Effector memory CD4-positive, alpha-beta T cell (primary cell): ENCODE measurements at regions not wholly inside any gene's neighbourhood (a gene's known extent, or its start where the extent isn't known, plus 50 kb on each side); places are given as distances from the start of the nearest gene placed in this dataset.
"Not testable (repeated sequence)": the region's sequence is repeated elsewhere in the genome, so short reads cannot be mapped to it uniquely, and the experiment has no call there.

Experiments used
- DNase-seq, 3 donors: peaks; one replicate each; pipeline ENCODE4 v3.0.0-alpha.2; 2020
- H3K27ac ChIP-seq: 2 replicates; pipeline ENCODE4 v1.7.0; 2013; ENCODE audit warnings: mild to moderate bottlenecking, low read length, moderate library complexity; ENCODE audit not compliant: insufficient read depth, poor library complexity, severe bottlenecking
- H3K27me3 ChIP-seq: replicated peaks from 2 replicates; pipeline ENCODE4 v1.7.0; 2013; ENCODE audit warnings: mild to moderate bottlenecking, low read length; ENCODE audit not compliant: insufficient read depth, control insufficient read depth, poor library complexity, severe bottlenecking
- H3K36me3 ChIP-seq: 2 replicates; pipeline ENCODE4 v1.7.0; 2013; ENCODE audit warnings: mild to moderate bottlenecking, low read length, moderate library complexity; ENCODE audit not compliant: control insufficient read depth, insufficient read depth
- H3K4me1 ChIP-seq: 2 replicates; pipeline ENCODE4 v1.7.0; 2013; ENCODE audit warnings: low read length, mild to moderate bottlenecking; ENCODE audit not compliant: control insufficient read depth, insufficient read depth, poor library complexity, severe bottlenecking
- H3K4me3 ChIP-seq: 2 replicates; pipeline ENCODE4 v1.7.0; 2013; ENCODE audit warnings: low read length, low read depth, mild to moderate bottlenecking; ENCODE audit not compliant: insufficient read depth, poor library complexity, severe bottlenecking
- H3K9me3 ChIP-seq: 2 replicates; pipeline ENCODE4 v1.7.0; 2013; ENCODE audit warnings: mild to moderate bottlenecking, low read length, moderate library complexity; ENCODE audit not compliant: control insufficient read depth

DNA sequence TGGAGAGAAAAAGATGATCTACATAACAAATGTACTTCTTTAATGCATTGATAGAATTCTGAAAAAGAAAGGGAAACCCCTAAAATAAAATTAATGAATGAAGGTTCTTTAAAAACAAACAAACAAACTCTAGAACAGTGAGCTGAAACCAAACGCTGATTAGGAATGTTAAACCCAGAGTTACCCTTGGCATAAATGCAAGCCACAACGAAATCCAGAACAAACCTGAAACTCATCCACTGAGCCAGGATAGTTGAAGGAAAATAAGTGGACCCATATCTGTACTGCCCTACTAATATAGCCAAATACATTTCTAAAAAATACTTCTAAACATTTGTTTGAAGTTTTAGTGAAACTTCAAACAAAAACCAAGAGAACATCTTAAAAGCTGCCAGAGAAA, 505.3 kb downstream of the TTLL7 start:
- no peaks in the 10 kb centered on the region for H3K27me3 ChIP-seq
- no peak for DNase-seq
- no peaks in the 10 kb centered on the region for H3K36me3 ChIP-seq
- no peaks in the 10 kb centered on the region for H3K4me1 ChIP-seq
- no peak overlapping the region for H3K27ac ChIP-seq
- H3K9me3 ChIP-seq, result no peaks in the 10 kb centered on the region
- no peak overlapping the region for H3K4me3 ChIP-seq

DNA sequence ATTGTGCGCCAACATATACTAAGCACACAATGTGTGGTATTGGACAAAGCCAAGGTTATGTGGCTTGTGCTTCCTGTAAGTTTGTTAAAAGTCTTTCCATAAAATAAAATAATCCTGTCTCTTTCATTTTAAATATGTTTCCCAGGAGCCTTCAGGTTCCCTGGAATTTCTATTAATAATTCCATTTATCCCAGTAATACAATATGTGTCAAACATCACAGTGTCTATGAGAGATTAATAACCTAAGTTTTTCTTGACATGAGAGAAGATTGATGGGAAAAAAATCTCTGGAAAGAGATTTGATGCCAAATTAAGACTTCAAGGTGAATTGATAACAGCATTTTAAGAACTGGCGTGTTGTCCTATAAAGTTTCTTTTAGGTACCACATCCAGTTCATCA, 507.0 kb downstream of the TTLL7 start:
- Histone ChIP-seq H3K27me3 (no peaks in the 10 kb centered on the region), H3K4me3 (no peak overlapping the region), H3K4me1 (no peaks in the 10 kb centered on the region), H3K36me3 (no peaks in the 10 kb centered on the region), H3K27ac (no peak overlapping the region), H3K9me3 (no peaks in the 10 kb centered on the region)
- no peak for DNase-seq

DNA sequence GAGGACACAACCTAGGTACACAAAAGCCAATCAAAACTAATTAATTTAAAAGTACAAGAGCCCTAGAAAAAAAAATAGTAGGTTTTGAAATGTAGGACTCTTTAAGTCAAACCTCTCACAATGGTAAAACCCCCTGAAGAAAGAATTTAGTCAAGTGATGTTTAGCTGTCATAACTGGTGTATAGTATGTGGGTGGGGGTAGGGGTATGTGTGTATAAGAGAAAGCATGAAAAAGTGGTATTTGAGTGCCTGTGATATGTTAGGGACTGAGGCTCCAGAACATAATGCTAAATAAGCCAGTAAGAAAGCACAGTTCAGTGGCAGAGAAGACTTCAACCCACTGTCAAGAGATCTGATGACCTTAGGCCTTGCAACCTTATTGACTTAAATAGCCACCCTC, 507.9 kb downstream of the TTLL7 start:
- Histone ChIP-seq H3K36me3 (no peaks in the 10 kb centered on the region), H3K27me3 (no peaks in the 10 kb centered on the region), H3K9me3 (no peaks in the 10 kb centered on the region), H3K27ac (no peak overlapping the region), H3K4me1 (no peaks in the 10 kb centered on the region), H3K4me3 (no peak overlapping the region)
- no peak for DNase-seq

DNA sequence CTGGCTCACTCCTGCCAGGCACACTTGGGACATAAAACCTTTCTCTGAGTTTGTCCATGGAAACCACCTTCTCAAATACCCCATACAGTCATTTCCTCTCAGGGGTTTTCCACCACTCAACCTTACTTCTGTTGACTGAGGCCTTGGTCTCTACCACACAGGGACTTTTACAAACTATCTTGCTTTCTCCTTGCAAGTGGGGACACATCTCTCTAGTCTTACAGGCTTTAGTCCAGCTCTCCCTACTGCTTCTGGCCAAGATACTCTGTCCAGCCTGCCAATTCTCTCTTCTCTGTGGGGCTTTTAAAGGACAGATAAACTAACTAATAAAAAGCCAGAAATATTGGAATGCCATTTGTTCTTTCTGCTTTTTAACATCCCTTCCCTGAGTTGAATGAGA, 510.8 kb downstream of the TTLL7 start:
- not testable (repeated sequence) for H3K27ac ChIP-seq, H3K27me3 ChIP-seq, H3K9me3 ChIP-seq, DNase-seq, H3K4me3 ChIP-seq, H3K4me1 ChIP-seq, H3K36me3 ChIP-seq

DNA sequence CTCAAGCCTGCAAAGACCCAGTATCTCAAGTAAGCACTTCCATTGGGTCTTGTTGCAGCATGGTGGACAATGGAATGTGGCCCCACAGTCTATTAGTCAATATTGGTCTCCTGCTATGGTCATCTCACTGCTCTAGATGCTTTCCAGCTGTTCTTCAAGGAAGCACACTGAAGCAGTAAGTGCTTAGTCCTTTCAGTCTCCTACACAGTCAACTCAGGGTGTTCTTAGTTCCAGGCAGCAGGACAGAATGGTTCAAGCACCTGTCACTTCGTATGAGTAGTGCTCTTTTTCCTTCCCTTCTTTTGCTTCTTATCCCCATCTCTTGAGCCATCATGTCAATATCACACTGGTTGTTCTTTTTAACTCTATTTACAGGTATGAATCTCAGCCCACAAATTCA, 511.5 kb downstream of the TTLL7 start:
- DNase-seq, H3K27ac ChIP-seq, H3K4me3 ChIP-seq, H3K9me3 ChIP-seq, H3K27me3 ChIP-seq, H3K4me1 ChIP-seq, H3K36me3 ChIP-seq: not testable (repeated sequence)

GRCh38 chr1:83485314-83486019, 513.5 kb downstream of the TTLL7 start:
- H3K9me3 ChIP-seq, H3K27ac ChIP-seq, H3K4me3 ChIP-seq, H3K27me3 ChIP-seq, DNase-seq, H3K4me1 ChIP-seq, H3K36me3 ChIP-seq: not testable (repeated sequence)

- not testable (repeated sequence) for H3K36me3 ChIP-seq, H3K27me3 ChIP-seq, H3K4me1 ChIP-seq, H3K9me3 ChIP-seq, H3K27ac ChIP-seq, H3K4me3 ChIP-seq, DNase-seq
These were observed 517.6 kb downstream of the TTLL7 start for GRCh38 chr1:83481284-83481683.

DNA sequence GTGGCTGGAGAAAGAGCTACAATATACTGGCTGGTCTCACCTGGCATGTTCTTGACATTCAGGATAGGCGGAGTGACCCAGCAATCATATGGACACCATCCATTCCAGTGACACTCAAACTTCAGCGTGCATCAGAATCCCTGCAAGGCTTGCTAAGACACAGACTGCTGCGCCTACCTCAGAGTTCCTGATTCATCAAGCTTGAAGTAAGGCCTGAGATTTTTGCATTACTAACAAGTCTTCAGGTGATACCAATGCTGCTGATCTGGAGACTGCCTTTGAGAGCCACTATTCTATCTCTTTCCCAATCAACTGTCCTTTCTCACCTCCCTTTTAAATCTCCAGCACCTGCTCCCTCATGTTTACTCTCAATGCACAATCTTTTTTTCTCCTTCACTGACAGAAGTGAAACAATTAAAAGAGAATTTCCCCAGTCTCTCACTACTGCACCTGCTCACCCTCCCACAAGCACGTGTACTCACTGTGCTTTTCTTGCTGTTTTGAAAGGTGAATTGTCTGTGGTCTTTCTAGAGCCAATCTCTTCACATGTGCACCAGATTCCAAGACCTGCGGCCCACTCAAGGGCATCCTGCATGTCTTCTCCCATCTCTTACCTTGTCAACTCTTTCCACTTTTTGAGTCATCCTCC, 519.2 kb downstream of the TTLL7 start:
- H3K36me3 ChIP-seq, H3K4me3 ChIP-seq, H3K27me3 ChIP-seq, DNase-seq, H3K9me3 ChIP-seq, H3K4me1 ChIP-seq, H3K27ac ChIP-seq: not testable (repeated sequence)

DNA sequence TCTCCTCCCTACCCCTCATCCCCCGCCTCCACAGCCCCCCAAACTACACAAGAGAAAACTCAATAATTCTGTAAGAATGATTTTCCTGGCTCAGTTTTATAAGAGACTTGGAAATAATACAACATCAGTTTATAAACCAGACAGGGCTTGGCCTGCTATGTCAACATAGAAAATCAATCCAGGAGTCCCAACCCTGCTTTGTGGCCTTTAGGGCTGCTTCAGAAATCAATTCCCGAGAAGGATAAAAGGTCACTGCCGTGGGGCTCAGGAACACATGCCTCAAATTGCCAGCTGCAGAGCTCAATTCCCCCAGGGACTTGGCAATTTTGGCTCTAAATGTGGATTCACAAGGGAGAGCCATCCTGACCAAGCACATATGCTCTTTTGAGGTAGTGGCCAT, 520.8 kb downstream of the TTLL7 start:
- not testable (repeated sequence) for DNase-seq, H3K4me1 ChIP-seq, H3K4me3 ChIP-seq, H3K27me3 ChIP-seq, H3K36me3 ChIP-seq, H3K9me3 ChIP-seq, H3K27ac ChIP-seq

DNA sequence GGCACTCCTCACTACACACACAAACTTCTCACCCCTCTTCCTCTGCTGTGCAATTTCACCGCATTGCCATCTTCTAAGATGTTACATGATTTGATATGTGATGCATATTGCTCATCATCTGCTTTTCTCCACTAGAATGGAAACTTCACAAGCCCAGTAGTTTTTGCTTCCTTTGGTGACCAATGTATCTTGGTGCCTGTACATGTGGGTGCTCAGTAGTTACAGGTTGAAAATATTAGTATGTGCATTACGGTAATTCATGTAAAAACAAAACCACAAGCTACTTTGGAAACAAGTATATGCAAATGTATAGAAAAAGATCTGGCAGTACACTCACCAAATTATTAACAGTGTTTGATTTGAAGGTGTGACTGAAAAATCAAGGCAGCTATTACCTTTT, 522.4 kb downstream of the TTLL7 start:
- not testable (repeated sequence) for H3K4me1 ChIP-seq, DNase-seq, H3K27ac ChIP-seq, H3K27me3 ChIP-seq, H3K9me3 ChIP-seq, H3K36me3 ChIP-seq, H3K4me3 ChIP-seq
